ENCODE measurements at regions not wholly inside any gene's neighbourhood (a gene's known extent, or its start where the extent isn't known, plus 50 kb on each side); places are given as distances from the start of the nearest gene placed in this dataset.

DNA sequence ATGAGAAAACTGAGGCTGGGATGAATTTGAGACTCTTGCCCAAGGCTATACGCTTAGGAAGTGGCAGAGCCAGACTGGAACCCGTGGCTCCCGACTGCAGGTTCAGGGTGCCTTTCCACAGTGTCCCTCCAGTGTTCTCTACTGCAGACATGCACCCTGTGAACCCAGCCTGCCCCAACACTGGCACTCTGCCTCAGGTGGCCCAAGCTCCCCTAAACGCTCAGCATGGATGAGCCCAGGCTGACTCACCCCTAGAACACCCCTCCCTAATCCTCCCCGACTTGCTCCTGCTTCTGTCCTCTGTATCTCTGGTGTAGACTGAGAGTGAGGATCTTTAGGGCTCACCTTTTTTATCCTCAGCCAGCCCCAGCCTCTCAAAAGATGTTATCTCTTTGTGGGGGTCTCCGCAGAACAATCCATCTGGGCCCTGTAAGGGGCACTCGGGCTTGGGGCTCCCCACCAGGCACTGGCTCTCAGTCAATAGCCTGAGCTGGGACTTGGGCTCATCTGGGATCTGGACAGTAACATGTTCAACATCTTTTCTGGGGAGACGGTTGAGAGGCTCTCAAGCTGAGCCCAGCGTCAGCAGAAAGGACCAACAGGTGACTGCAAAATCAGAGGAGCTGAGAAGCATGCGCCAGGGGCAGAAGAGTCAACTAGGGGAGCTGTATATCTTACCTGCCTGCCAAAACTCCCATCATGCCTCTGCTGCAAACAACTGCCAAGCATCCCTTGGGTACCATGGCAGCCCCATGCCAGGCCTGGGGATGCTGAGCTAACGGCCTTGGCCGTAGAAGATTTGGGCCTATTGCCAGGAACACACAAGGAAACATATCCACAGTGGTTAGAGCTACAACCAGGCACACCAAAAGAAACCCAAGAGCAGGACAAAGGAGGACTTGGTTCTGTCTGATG, 176.2 kb downstream of the BUD13 start:
- no peak overlapping the region for H3K27ac Mint-ChIP-seq
- H3K27me3 Mint-ChIP-seq: peaks cover 71% of the 10 kb centered on the region
- H3K36me3 Mint-ChIP-seq (ENCODE audit: insufficient read depth): no peaks in the 10 kb centered on the region
- TF ChIP-seq, protein P1, sequence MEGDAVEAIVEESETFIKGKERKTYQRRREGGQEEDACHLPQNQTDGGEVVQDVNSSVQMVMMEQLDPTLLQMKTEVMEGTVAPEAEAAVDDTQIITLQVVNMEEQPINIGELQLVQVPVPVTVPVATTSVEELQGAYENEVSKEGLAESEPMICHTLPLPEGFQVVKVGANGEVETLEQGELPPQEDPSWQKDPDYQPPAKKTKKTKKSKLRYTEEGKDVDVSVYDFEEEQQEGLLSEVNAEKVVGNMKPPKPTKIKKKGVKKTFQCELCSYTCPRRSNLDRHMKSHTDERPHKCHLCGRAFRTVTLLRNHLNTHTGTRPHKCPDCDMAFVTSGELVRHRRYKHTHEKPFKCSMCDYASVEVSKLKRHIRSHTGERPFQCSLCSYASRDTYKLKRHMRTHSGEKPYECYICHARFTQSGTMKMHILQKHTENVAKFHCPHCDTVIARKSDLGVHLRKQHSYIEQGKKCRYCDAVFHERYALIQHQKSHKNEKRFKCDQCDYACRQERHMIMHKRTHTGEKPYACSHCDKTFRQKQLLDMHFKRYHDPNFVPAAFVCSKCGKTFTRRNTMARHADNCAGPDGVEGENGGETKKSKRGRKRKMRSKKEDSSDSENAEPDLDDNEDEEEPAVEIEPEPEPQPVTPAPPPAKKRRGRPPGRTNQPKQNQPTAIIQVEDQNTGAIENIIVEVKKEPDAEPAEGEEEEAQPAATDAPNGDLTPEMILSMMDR (IDR thresholded peaks at IDR 0.05; ENCODE audit: unreplicated experiment): no peak
- H3K9me3 Mint-ChIP-seq (ENCODE audit: low read depth): no peaks in the 10 kb centered on the region
- DNase-seq (ENCODE audit: low spot score, unreplicated experiment): no peak
- peaks cover 5% of the 10 kb centered on the region for H3K4me1 Mint-ChIP-seq (ENCODE audit: low read depth)
- H3K4me3 Mint-ChIP-seq (ENCODE audit: low read depth): no peak overlapping the region

DNA sequence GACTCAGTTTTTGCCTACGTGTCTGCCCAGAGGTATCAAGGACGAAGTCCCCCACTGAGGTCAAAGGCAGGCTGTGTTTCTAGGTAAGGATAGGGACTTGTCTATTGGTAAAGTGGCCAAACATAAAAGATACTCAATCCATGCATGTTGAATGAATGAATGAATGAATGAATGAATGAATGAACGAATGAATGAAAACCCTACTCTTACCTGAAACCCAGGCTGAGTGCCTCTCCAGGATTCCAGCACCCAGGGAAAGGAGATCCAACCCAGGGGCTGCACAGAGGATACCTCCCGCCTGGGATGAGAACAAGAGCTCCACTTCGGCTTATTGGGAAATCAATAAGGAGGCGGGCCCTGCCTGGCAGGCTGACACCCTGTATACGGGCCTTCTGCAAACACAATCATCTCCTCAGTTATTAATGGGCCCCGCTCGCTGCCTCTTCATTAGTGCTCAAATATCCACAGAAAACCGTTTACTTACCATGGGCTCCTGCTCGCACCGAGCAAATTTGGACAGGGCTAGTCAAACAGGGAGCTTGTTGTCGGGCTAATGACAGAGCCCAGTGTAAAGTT, 177.4 kb downstream of the BUD13 start:
- no peak overlapping the region for H3K4me3 Mint-ChIP-seq (ENCODE audit: low read depth)
- TF ChIP-seq, protein P1 (IDR thresholded peaks at IDR 0.05; ENCODE audit: unreplicated experiment): no peak
- no peaks in the 10 kb centered on the region for H3K36me3 Mint-ChIP-seq (ENCODE audit: insufficient read depth)
- no peak overlapping the region for H3K27ac Mint-ChIP-seq
- peaks cover 80% of the 10 kb centered on the region for H3K27me3 Mint-ChIP-seq
- no peak for DNase-seq (ENCODE audit: low spot score, unreplicated experiment)
- H3K4me1 Mint-ChIP-seq (ENCODE audit: low read depth): peaks cover 5% of the 10 kb centered on the region
- no peaks in the 10 kb centered on the region for H3K9me3 Mint-ChIP-seq (ENCODE audit: low read depth)

DNA sequence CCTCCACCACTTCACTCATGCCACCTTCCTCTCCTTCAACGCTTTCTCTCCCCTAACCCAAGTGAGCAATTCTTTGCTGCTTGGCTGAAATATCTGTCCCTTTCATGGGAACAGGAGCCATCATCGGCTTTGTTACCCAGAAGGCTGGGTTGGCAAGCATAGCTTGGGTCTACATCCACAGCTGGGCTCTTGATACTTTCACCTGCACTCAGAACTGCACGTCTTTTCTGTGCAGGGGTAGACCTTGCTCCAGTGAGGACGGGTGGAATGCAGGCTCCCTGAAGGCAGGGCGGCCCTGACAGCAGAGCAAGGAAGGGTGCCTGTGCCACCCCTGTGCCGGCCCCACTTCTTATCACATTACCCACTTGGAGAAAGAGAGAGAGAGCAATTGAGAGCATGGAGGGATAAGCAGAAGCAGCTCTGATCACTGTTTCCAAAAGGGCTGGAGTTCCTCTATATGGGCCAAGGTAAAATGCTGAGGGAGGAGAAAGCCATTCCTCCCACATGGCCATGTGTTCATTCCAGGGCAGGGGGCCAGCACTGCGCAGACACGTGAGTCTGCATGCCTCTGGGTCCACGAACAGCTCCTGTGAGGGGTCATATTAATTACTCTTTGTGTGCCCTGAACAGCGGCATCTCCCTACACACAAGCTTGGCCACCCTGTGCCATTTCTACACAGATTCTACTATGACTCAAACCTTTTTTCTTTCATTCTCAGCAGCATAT, 181.8 kb downstream of the BUD13 start:
- H3K27ac Mint-ChIP-seq: no peak overlapping the region
- no peaks in the 10 kb centered on the region for H3K9me3 Mint-ChIP-seq (ENCODE audit: low read depth)
- TF ChIP-seq, protein P1 (IDR thresholded peaks at IDR 0.05; ENCODE audit: unreplicated experiment): no peak
- H3K36me3 Mint-ChIP-seq (ENCODE audit: insufficient read depth): no peaks in the 10 kb centered on the region
- peaks cover 75% of the 10 kb centered on the region for H3K27me3 Mint-ChIP-seq
- DNase-seq (ENCODE audit: low spot score, unreplicated experiment): no peak
- H3K4me3 Mint-ChIP-seq (ENCODE audit: low read depth): no peak overlapping the region
- peaks cover 3% of the 10 kb centered on the region for H3K4me1 Mint-ChIP-seq (ENCODE audit: low read depth)

DNA sequence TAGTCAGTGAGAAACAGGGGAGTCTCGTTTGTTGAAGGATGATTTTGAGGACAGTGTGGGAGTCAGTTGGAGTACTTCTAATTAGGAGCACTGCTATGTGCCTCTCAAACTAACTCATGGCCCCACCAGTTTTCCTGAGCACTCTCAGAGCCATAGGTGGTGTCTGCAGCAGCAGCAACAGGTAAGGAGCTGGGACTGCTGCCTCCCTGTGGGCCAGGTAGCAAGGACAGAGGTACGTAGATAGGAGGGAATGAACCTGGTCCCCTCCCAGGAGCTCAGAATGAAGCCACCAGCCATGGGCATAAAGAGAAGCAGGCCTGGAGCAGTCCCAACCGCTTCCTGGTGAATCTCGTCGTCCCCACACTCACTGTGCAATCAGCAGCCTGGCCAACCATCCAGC, 183.4 kb downstream of the BUD13 start:
- H3K27ac Mint-ChIP-seq: no peak overlapping the region
- DNase-seq (ENCODE audit: low spot score, unreplicated experiment): no peak
- peaks cover 83% of the 10 kb centered on the region for H3K27me3 Mint-ChIP-seq
- H3K4me1 Mint-ChIP-seq (ENCODE audit: low read depth): no peaks in the 10 kb centered on the region
- no peaks in the 10 kb centered on the region for H3K9me3 Mint-ChIP-seq (ENCODE audit: low read depth)
- no peaks in the 10 kb centered on the region for H3K36me3 Mint-ChIP-seq (ENCODE audit: insufficient read depth)
- H3K4me3 Mint-ChIP-seq (ENCODE audit: low read depth): no peak overlapping the region
- TF ChIP-seq, protein P1 (IDR thresholded peaks at IDR 0.05; ENCODE audit: unreplicated experiment): no peak

DNA sequence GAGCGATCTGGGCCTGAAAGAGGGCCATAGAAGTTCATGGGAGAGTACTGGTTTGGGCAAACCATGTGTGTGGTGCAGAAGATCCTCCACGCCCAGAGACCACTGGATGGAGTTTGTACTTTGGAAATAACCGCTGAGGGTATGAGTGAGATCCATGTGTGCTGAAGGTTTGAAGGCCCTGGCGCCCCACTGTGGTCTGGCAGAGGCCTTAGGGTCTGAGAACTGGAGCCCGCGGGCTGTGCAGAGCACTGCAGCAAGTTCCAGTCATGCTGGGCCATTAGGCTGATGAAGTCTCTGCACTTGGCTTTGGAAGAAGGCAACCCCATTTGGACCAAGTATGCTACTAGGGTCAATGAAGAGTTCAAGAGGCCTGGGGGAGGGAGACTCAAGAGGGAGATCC, 186.4 kb downstream of the BUD13 start:
- Mint-ChIP-seq H3K36me3 (ENCODE audit: insufficient read depth) (no peaks in the 10 kb centered on the region), H3K4me1 (ENCODE audit: low read depth) (no peaks in the 10 kb centered on the region), H3K9me3 (ENCODE audit: low read depth) (no peaks in the 10 kb centered on the region), H3K27ac (no peak overlapping the region), H3K4me3 (ENCODE audit: low read depth) (no peak overlapping the region), H3K27me3 (peaks cover 87% of the 10 kb centered on the region)
- DNase-seq (ENCODE audit: low spot score, unreplicated experiment): no peak
- TF ChIP-seq, protein P1 (IDR thresholded peaks at IDR 0.05; ENCODE audit: unreplicated experiment): no peak

All from progenitor cell of endocrine pancreas (in vitro differentiated cells).